ENCODE measurements at regions not wholly inside any gene's neighbourhood (a gene's known extent, or its start where the extent isn't known, plus 50 kb on each side); places are given as distances from the start of the nearest gene placed in this dataset.

GRCh38 chr7:25624833-25625232, 396.5 kb upstream of the NPVF start:
- Histone ChIP-seq H3K27ac (ENCODE audit: low read depth, low read length) (no peak overlapping the region), H3K4me1 (ENCODE audit: insufficient read depth, low read length) (no peaks in the 10 kb centered on the region), H3K36me3 (ENCODE audit: insufficient read depth, low read length) (no peaks in the 10 kb centered on the region), H4K20me1 (ENCODE audit: insufficient read depth, low read length) (no peaks in the 10 kb centered on the region), H3K79me2 (ENCODE audit: insufficient read depth, low read length) (no peaks in the 10 kb centered on the region), H3K4me2 (ENCODE audit: low read length) (no peak overlapping the region), H3K4me3 (ENCODE audit: insufficient read depth, low read depth, low read length) (no peak overlapping the region), H3K9ac (ENCODE audit: low read length) (no peak overlapping the region), H2AFZ (ENCODE audit: low read depth, low read length) (no peak overlapping the region), H3K9me3 (ENCODE audit: insufficient read depth, low read depth, low read length) (no peaks in the 10 kb centered on the region), H3K27me3 (ENCODE audit: insufficient read depth, low read length) (no peaks in the 10 kb centered on the region)
- peaks cover 21% of the 10 kb centered on the region for H3K4me1 Mint-ChIP-seq (ENCODE audit: low read depth, unreplicated experiment)
- H3K36me3 Mint-ChIP-seq (ENCODE audit: low read depth, unreplicated experiment): no peaks in the 10 kb centered on the region
- H3K27me3 Mint-ChIP-seq (ENCODE audit: low read depth, unreplicated experiment): no peaks in the 10 kb centered on the region
- no peak overlapping the region for H3K27ac Mint-ChIP-seq (ENCODE audit: unreplicated experiment)
- FAIRE-seq (no peak), DNase-seq (ENCODE audit: low read depth) (no peak)
- no peak overlapping the region for H3K4me3 Mint-ChIP-seq (ENCODE audit: unreplicated experiment)
- no peaks in the 10 kb centered on the region for H3K9me3 Mint-ChIP-seq (ENCODE audit: unreplicated experiment)
- TF ChIP-seq CTCF (IDR thresholded peaks at IDR 0.05; ENCODE audit: insufficient read depth, low read depth, low read length): no peak
- TF ChIP-seq EZH2 (IDR thresholded peaks at IDR 0.05; ENCODE audit: insufficient read depth, low read length): no peak

GRCh38 chr7:25625306-25625992, 397.2 kb upstream of the NPVF start:
- no peak overlapping the region for H3K27ac ChIP-seq (ENCODE audit: low read depth, low read length)
- H3K27me3 ChIP-seq (ENCODE audit: insufficient read depth, low read length): no peaks in the 10 kb centered on the region
- no peaks in the 10 kb centered on the region for H3K9me3 Mint-ChIP-seq (ENCODE audit: unreplicated experiment)
- no peak overlapping the region for H3K4me2 ChIP-seq (ENCODE audit: low read length)
- H3K27ac Mint-ChIP-seq (ENCODE audit: unreplicated experiment): no peak overlapping the region
- peaks cover 20% of the 10 kb centered on the region for H3K4me1 Mint-ChIP-seq (ENCODE audit: low read depth, unreplicated experiment)
- DNase-seq (ENCODE audit: low read depth): no peak
- H4K20me1 ChIP-seq (ENCODE audit: insufficient read depth, low read length): no peaks in the 10 kb centered on the region
- H3K9ac ChIP-seq (ENCODE audit: low read length): no peak overlapping the region
- no peaks in the 10 kb centered on the region for H3K36me3 Mint-ChIP-seq (ENCODE audit: low read depth, unreplicated experiment)
- no peak for TF ChIP-seq EZH2 (IDR thresholded peaks at IDR 0.05; ENCODE audit: insufficient read depth, low read length)
- TF ChIP-seq CTCF (IDR thresholded peaks at IDR 0.05; ENCODE audit: insufficient read depth, low read depth, low read length): no peak
- no peaks in the 10 kb centered on the region for H3K36me3 ChIP-seq (ENCODE audit: insufficient read depth, low read length)
- no peaks in the 10 kb centered on the region for H3K4me1 ChIP-seq (ENCODE audit: insufficient read depth, low read length)
- H3K4me3 Mint-ChIP-seq (ENCODE audit: unreplicated experiment): no peak overlapping the region
- no peak for FAIRE-seq
- no peaks in the 10 kb centered on the region for H3K79me2 ChIP-seq (ENCODE audit: insufficient read depth, low read length)
- no peak overlapping the region for H3K4me3 ChIP-seq (ENCODE audit: insufficient read depth, low read depth, low read length)
- H3K27me3 Mint-ChIP-seq (ENCODE audit: low read depth, unreplicated experiment): peaks cover 3% of the 10 kb centered on the region
- H2AFZ ChIP-seq (ENCODE audit: low read depth, low read length): no peak overlapping the region
- H3K9me3 ChIP-seq (ENCODE audit: insufficient read depth, low read depth, low read length): no peaks in the 10 kb centered on the region

- H3K4me1 Mint-ChIP-seq (ENCODE audit: low read depth, unreplicated experiment): peaks cover 20% of the 10 kb centered on the region
- no peaks in the 10 kb centered on the region for H3K36me3 Mint-ChIP-seq (ENCODE audit: low read depth, unreplicated experiment)
- Histone ChIP-seq H3K4me1 (ENCODE audit: insufficient read depth, low read length) (no peaks in the 10 kb centered on the region), H3K4me2 (ENCODE audit: low read length) (no peak overlapping the region), H3K36me3 (ENCODE audit: insufficient read depth, low read length) (no peaks in the 10 kb centered on the region), H2AFZ (ENCODE audit: low read depth, low read length) (no peak overlapping the region), H4K20me1 (ENCODE audit: insufficient read depth, low read length) (no peaks in the 10 kb centered on the region), H3K4me3 (ENCODE audit: insufficient read depth, low read depth, low read length) (no peak overlapping the region), H3K27me3 (ENCODE audit: insufficient read depth, low read length) (no peaks in the 10 kb centered on the region), H3K9ac (ENCODE audit: low read length) (no peak overlapping the region), H3K9me3 (ENCODE audit: insufficient read depth, low read depth, low read length) (no peaks in the 10 kb centered on the region), H3K27ac (ENCODE audit: low read depth, low read length) (no peak overlapping the region), H3K79me2 (ENCODE audit: insufficient read depth, low read length) (no peaks in the 10 kb centered on the region)
- DNase-seq (ENCODE audit: low read depth): no peak
- H3K9me3 Mint-ChIP-seq (ENCODE audit: unreplicated experiment): no peaks in the 10 kb centered on the region
- TF ChIP-seq EZH2 (IDR thresholded peaks at IDR 0.05; ENCODE audit: insufficient read depth, low read length) (no peak), CTCF (IDR thresholded peaks at IDR 0.05; ENCODE audit: insufficient read depth, low read depth, low read length) (no peak)
- no peak for FAIRE-seq
- H3K27me3 Mint-ChIP-seq (ENCODE audit: low read depth, unreplicated experiment): peaks cover 10% of the 10 kb centered on the region
- no peak overlapping the region for H3K4me3 Mint-ChIP-seq (ENCODE audit: unreplicated experiment)
- H3K27ac Mint-ChIP-seq (ENCODE audit: unreplicated experiment): no peak overlapping the region
These were observed 398.3 kb upstream of the NPVF start for GRCh38 chr7:25626451-25627131.

Data from astrocyte (in vitro differentiated cells and primary cell).